Psoas muscle (tissue), 7 donors: ENCODE measurements at regions not wholly inside any gene's neighbourhood (a gene's known extent, or its start where the extent isn't known, plus 50 kb on each side); places are given as distances from the start of the nearest gene placed in this dataset.
A peak's percentile ranks its signal among the peaks of the same experiment; 100 is the strongest.

ENCODE experiments used
- ATAC-seq, 4 donors: fragments of 200-7000 bp; cut with Tn5 transposase; one replicate each; pipeline ENCODE4 v1.9.1; 2020; ENCODE audit warnings: moderate library complexity in 3 of 4, mild to moderate bottlenecking in 2 of 4
- DNase-seq, 2 donors: peaks; one replicate each; pipeline ENCODE4 v3.0.0-alpha.2; 2020
- H3K27ac ChIP-seq: fragments of 200-600 bp; one replicate; pipeline ENCODE4 v1.8.0; 2022
- H3K27me3 ChIP-seq, 3 donors: fragments of 200-600 bp in 1 of 3; one replicate each; pipeline versions ENCODE4 v1.6.1 to v1.8.0; 2013 to 2022; ENCODE audit warnings: low read length in 2 of 3, mild to moderate bottlenecking in 2 of 3, moderate library complexity in 1 of 3; ENCODE audit not compliant: insufficient read depth in 3 of 3
- H3K36me3 ChIP-seq, 2 donors: fragments of 200-600 bp in 1 of 2; one replicate each; pipeline versions ENCODE4 v1.6.1 to v1.8.0; 2013 to 2022; ENCODE audit warnings: low read depth in 1 of 2, mild to moderate bottlenecking in 1 of 2, moderate library complexity in 1 of 2; ENCODE audit not compliant: insufficient read depth in 1 of 2
- H3K4me1 ChIP-seq: fragments of 200-600 bp; one replicate; pipeline ENCODE4 v1.8.0; 2022
- H3K4me3 ChIP-seq: fragments of 200-600 bp; one replicate; pipeline ENCODE4 v1.8.0; 2022; ENCODE audit warnings: mild to moderate bottlenecking
- H3K9me3 ChIP-seq: fragments of 200-600 bp; one replicate; pipeline ENCODE4 v1.8.0; 2022
- WGBS, 3 donors: extraction: QIAGEN DNeasy Blood & Tissue Kit; methylation state at CpG; one replicate each; pipeline versions ENCODE4 v1.1.6 to v1.1.7; 2013; 5-methylcytosine and 5-hydroxymethylcytosine counted together
- intact Hi-C, 2 donors: fragments of 100-400 bp; cut with DNase I; formaldehyde crosslinking; loops; one replicate each; pipeline versions ENCODE4 v1.11.0 to v1.14.2; 2022
- TF ChIP-seq, protein P1 (sequence below): fragments of 200-600 bp; IDR thresholded peaks from one replicate; pipeline ENCODE4 v1.8.0; 2022; ENCODE audit warnings: antibody characterized with exemption
- donor health status: healthy with polysubstance abuse.
- donor health status: DM: no; HTN: no; CAD: no; lungs with moderate emphysema.
- donor health status: Bipolar disorder and iron deficiency.
- donor health status: healthy.
- donor health status: DM: yes; HTN: yes; CAD: no.
- donor health status: DM: no; HTN: no; CAD: no.
- donor health status: DM: yes; HTN: yes; CAD: no.

DNA sequence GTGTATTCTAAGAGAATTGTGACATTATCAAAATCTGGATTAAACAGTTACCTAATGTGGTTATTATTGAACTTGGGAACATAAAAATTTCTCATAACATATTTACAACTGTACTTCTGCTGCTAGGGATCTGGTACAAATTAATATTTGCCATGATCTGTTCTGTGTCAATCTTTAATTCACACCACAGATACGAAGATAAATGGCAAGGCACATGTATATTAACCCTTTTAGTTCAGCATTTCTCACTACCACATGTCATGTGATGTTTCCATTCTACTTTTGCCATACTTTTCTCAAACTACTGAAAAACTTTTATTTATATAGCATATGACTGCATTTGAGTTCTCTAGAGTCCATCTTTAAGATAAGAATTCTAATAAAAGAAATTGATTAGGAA is 295.3 kb upstream of the DDX18 start:
- no peak for ATAC-seq
- H3K9me3 ChIP-seq = no peaks in the 10 kb centered on the region
- TF ChIP-seq, protein P1, sequence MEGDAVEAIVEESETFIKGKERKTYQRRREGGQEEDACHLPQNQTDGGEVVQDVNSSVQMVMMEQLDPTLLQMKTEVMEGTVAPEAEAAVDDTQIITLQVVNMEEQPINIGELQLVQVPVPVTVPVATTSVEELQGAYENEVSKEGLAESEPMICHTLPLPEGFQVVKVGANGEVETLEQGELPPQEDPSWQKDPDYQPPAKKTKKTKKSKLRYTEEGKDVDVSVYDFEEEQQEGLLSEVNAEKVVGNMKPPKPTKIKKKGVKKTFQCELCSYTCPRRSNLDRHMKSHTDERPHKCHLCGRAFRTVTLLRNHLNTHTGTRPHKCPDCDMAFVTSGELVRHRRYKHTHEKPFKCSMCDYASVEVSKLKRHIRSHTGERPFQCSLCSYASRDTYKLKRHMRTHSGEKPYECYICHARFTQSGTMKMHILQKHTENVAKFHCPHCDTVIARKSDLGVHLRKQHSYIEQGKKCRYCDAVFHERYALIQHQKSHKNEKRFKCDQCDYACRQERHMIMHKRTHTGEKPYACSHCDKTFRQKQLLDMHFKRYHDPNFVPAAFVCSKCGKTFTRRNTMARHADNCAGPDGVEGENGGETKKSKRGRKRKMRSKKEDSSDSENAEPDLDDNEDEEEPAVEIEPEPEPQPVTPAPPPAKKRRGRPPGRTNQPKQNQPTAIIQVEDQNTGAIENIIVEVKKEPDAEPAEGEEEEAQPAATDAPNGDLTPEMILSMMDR = no peak
- H3K27ac ChIP-seq = no peak overlapping the region
- H3K36me3 ChIP-seq = no peaks in the 10 kb centered on the region
- intact Hi-C loops = no loop called here
- H3K4me1 ChIP-seq = no peaks in the 10 kb centered on the region
- no peak for DNase-seq
- H3K4me3 ChIP-seq = no peak overlapping the region
- 13 to 21% (median 18%) methylated on average over 1 of the region's 1 CpG for WGBS, 3 donors
- H3K27me3 ChIP-seq = no peaks in the 10 kb centered on the region

GRCh38 chr2:117519721-117520120 is 294.8 kb upstream of the DDX18 start:
- no peak overlapping the region for H3K4me3 ChIP-seq
- H3K27ac ChIP-seq = no peak overlapping the region
- TF ChIP-seq, protein P1 = no peak
- H3K27me3 ChIP-seq = no peaks in the 10 kb centered on the region
- no peaks in the 10 kb centered on the region for H3K4me1 ChIP-seq
- H3K9me3 ChIP-seq = no peaks in the 10 kb centered on the region
- no peak for ATAC-seq
- DNase-seq = no peak
- H3K36me3 ChIP-seq = no peaks in the 10 kb centered on the region
- intact Hi-C loops = no loop called here

GRCh38 chr2:117523267-117523666 is 291.2 kb upstream of the DDX18 start:
- Histone ChIP-seq H3K27me3 (no peaks in the 10 kb centered on the region), H3K36me3 (no peaks in the 10 kb centered on the region), H3K4me1 (no peaks in the 10 kb centered on the region), H3K27ac (no peak overlapping the region), H3K4me3 (no peak overlapping the region), H3K9me3 (no peaks in the 10 kb centered on the region)
- DNase-seq (peak; percentile 16 to 54), ATAC-seq (no peak)
- intact Hi-C loops = no loop called here
- TF ChIP-seq, protein P1 = no peak
- 0% methylated on average over 2 of the region's 2 CpGs for WGBS, 3 donors

GRCh38 chr2:117523711-117524238 is 290.7 kb upstream of the DDX18 start:
- TF ChIP-seq, protein P1 = no peak
- DNase-seq = no peak
- no peak for ATAC-seq
- no peak overlapping the region for H3K4me3 ChIP-seq
- H3K27me3 ChIP-seq = no peaks in the 10 kb centered on the region
- H3K27ac ChIP-seq = no peak overlapping the region
- H3K36me3 ChIP-seq = no peaks in the 10 kb centered on the region
- intact Hi-C loops = no loop called here
- H3K9me3 ChIP-seq = no peaks in the 10 kb centered on the region
- WGBS, 3 donors = 2 to 9% (median 8%) methylated on average over 1 of the region's 1 CpG
- no peaks in the 10 kb centered on the region for H3K4me1 ChIP-seq

- intact Hi-C loops = no loop called here
- Histone ChIP-seq H3K36me3 (no peaks in the 10 kb centered on the region), H3K27me3 (no peaks in the 10 kb centered on the region), H3K9me3 (no peaks in the 10 kb centered on the region), H3K4me3 (no peak overlapping the region), H3K27ac (no peak overlapping the region), H3K4me1 (no peaks in the 10 kb centered on the region)
- DNase-seq (no peak), ATAC-seq (no peak)
- TF ChIP-seq, protein P1 = peak; percentile 7
- WGBS, 3 donors = 35 to 52% (median 52%) methylated on average over 2 of the region's 2 CpGs
Observed at GRCh38 chr2:117536139-117536538, 278.4 kb upstream of the DDX18 start.
